ENCODE measurements at regions not wholly inside any gene's neighbourhood (a gene's known extent, or its start where the extent isn't known, plus 50 kb on each side); places are given as distances from the start of the nearest gene placed in this dataset.
"Not testable (repeated sequence)": the region's sequence is repeated elsewhere in the genome, so short reads cannot be mapped to it uniquely, and the experiment has no call there.

DNA sequence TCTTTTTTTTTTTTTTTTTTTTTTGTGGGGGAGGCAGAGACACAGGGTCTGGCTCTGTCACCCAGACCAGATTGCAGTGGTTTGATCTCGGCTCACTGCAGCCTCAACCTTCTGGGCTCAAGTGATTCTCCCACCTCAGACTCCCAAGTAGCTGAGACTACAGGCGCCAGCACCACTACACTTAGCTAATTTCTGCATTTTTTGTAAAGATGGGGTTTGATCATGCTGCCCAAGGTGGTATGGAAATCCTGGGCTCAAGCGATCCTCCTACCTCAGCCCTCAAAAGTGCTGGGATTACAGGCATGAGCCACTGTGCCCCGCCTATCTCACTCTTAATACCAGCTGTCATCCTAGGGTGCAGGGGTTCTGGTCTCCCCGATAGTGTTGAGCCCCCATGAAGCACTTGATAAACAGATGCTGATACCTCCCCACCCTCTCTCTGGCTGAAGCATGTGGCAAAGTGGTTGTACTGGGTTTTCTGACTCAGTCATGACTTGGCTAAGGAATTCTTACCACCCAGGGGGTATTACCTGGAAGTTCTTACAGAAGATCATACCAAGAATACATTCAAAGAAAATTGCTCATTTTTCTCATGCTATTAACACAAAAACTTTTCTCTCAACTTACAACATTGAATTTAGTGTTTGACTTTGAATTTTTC, 110.2 kb upstream of the DAPK1 start:
- Histone ChIP-seq H3K27me3 (ENCODE audit: control insufficient read depth in 5 of 5, insufficient read depth in 4 of 5, low read length in 5 of 5) (no peaks in the 10 kb centered on the region), H3K4me3 (ENCODE audit: low read depth in 1 of 5, low read length in 5 of 5) (no peak overlapping the region), H3K36me3 (ENCODE audit: control insufficient read depth in 5 of 5, insufficient read depth in 5 of 5, low read length in 5 of 5) (no peaks in the 10 kb centered on the region), H3K27ac (ENCODE audit: low read depth, low read length) (no peak overlapping the region), H3K9me3 (ENCODE audit: control insufficient read depth in 5 of 5, low read length in 5 of 5) (no peaks in the 10 kb centered on the region), H3K9ac (ENCODE audit: low read length in 5 of 5) (no peak overlapping the region), H3K4me1 (ENCODE audit: control insufficient read depth in 5 of 5, insufficient read depth in 5 of 5, low read length in 5 of 5) (peaks cover 0 to 8% (median 7%) of the 10 kb centered on the region in 5 donors)

DNA sequence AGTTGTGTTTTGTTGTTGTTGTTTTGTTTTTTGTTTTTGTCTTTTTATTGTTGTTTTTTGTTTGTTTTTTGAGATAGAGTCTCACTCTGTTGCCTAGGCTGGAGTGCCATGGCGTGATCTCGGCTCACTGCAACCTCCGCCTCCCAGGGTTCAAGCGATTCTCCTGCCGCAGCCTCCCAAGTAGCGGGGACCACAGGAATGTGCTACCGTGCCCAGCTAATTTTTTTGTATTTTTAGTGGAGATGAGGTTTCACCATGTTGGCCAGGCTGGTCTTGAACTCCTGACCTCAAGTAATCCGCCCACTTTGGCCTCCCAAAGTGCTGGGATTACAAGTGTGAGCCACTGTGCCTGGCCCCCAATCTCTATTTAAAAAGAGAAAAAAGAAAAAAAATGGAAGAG, 109.0 kb upstream of the DAPK1 start:
- H3K27me3 ChIP-seq (ENCODE audit: control insufficient read depth in 5 of 5, insufficient read depth in 4 of 5, low read length in 5 of 5); H3K36me3 ChIP-seq (ENCODE audit: control insufficient read depth in 5 of 5, insufficient read depth in 5 of 5, low read length in 5 of 5); H3K4me3 ChIP-seq (ENCODE audit: low read depth in 1 of 5, low read length in 5 of 5); H3K9me3 ChIP-seq (ENCODE audit: control insufficient read depth in 5 of 5, low read length in 5 of 5); H3K9ac ChIP-seq (ENCODE audit: low read length in 5 of 5); H3K27ac ChIP-seq (ENCODE audit: low read depth, low read length); H3K4me1 ChIP-seq (ENCODE audit: control insufficient read depth in 5 of 5, insufficient read depth in 5 of 5, low read length in 5 of 5): not testable (repeated sequence)

DNA sequence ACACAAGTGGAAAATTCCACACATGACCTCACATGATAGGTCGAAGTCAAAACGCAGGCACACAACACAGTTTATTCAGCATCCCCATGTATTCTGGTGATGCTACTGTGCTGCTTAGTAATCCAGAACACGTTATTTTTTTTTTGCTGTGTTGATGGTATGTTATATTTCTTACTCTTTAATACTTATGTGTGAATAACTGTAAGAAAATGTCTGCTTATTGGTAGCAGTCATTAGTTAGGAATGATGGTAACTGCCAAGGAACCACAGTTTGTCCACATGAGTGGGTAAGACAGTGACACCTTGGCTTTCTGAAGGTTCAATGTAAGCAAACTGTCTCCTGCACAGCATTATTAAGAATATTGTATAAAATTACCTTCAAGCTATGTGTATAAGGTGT, 107.7 kb upstream of the DAPK1 start:
- H3K9me3 ChIP-seq (ENCODE audit: control insufficient read depth in 5 of 5, low read length in 5 of 5) = peaks cover 0 to 4% (median 0%) of the 10 kb centered on the region in 5 donors
- no peaks in the 10 kb centered on the region for H3K27me3 ChIP-seq (ENCODE audit: control insufficient read depth in 5 of 5, insufficient read depth in 4 of 5, low read length in 5 of 5)
- H3K27ac ChIP-seq (ENCODE audit: low read depth, low read length) = no peak overlapping the region
- H3K4me3 ChIP-seq (ENCODE audit: low read depth in 1 of 5, low read length in 5 of 5) = no peak overlapping the region
- H3K36me3 ChIP-seq (ENCODE audit: control insufficient read depth in 5 of 5, insufficient read depth in 5 of 5, low read length in 5 of 5) = no peaks in the 10 kb centered on the region
- H3K4me1 ChIP-seq (ENCODE audit: control insufficient read depth in 5 of 5, insufficient read depth in 5 of 5, low read length in 5 of 5) = no peaks in the 10 kb centered on the region
- H3K9ac ChIP-seq (ENCODE audit: low read length in 5 of 5) = no peak overlapping the region

- Histone ChIP-seq H3K36me3 (ENCODE audit: control insufficient read depth in 5 of 5, insufficient read depth in 5 of 5, low read length in 5 of 5) (no peaks in the 10 kb centered on the region), H3K9me3 (ENCODE audit: control insufficient read depth in 5 of 5, low read length in 5 of 5) (peaks cover 0 to 4% (median 0%) of the 10 kb centered on the region in 5 donors), H3K4me1 (ENCODE audit: control insufficient read depth in 5 of 5, insufficient read depth in 5 of 5, low read length in 5 of 5) (no peaks in the 10 kb centered on the region), H3K27ac (ENCODE audit: low read depth, low read length) (no peak overlapping the region), H3K27me3 (ENCODE audit: control insufficient read depth in 5 of 5, insufficient read depth in 4 of 5, low read length in 5 of 5) (no peaks in the 10 kb centered on the region), H3K9ac (ENCODE audit: low read length in 5 of 5) (no peak overlapping the region), H3K4me3 (ENCODE audit: low read depth in 1 of 5, low read length in 5 of 5) (no peak overlapping the region)
Observed at GRCh38 chr9:87390361-87390760, 107.3 kb upstream of the DAPK1 start.

- Histone ChIP-seq H3K4me3 (ENCODE audit: low read depth in 1 of 5, low read length in 5 of 5) (no peak overlapping the region), H3K9ac (ENCODE audit: low read length in 5 of 5) (no peak overlapping the region), H3K36me3 (ENCODE audit: control insufficient read depth in 5 of 5, insufficient read depth in 5 of 5, low read length in 5 of 5) (no peaks in the 10 kb centered on the region), H3K9me3 (ENCODE audit: control insufficient read depth in 5 of 5, low read length in 5 of 5) (peaks cover 0 to 4% (median 0%) of the 10 kb centered on the region in 5 donors), H3K4me1 (ENCODE audit: control insufficient read depth in 5 of 5, insufficient read depth in 5 of 5, low read length in 5 of 5) (no peaks in the 10 kb centered on the region), H3K27me3 (ENCODE audit: control insufficient read depth in 5 of 5, insufficient read depth in 4 of 5, low read length in 5 of 5) (no peaks in the 10 kb centered on the region), H3K27ac (ENCODE audit: low read depth, low read length) (no peak overlapping the region)
Observed at GRCh38 chr9:87392086-87392485, 105.6 kb upstream of the DAPK1 start.

DNA sequence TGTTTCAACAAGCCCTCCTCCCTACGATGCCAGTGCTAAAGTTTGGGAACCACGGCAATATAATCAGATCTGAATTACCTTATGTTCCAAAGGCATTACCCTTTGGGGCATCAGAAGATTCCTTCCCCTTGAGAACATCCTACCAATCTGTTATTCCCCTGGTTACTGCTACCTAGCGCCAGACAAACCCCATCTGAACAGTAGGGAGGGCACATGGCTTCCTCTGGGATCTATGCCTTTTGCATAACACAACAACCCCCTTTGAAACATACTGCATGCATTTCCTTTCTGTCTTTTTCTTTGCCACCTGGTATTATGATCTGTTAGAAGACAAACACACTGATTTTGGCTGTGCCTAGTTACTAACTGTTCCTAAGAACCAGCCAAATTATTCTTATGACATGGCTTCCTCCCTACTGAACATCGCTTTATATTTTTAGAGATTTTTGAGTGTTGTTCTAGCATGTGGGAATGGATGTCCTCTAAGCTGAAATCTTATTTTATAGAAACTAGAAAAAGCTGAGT, 103.9 kb upstream of the DAPK1 start:
- H3K27me3 ChIP-seq (ENCODE audit: control insufficient read depth in 5 of 5, insufficient read depth in 4 of 5, low read length in 5 of 5) = no peaks in the 10 kb centered on the region
- H3K27ac ChIP-seq (ENCODE audit: low read depth, low read length) = no peak overlapping the region
- no peak overlapping the region for H3K9ac ChIP-seq (ENCODE audit: low read length in 5 of 5)
- H3K9me3 ChIP-seq (ENCODE audit: control insufficient read depth in 5 of 5, low read length in 5 of 5) = peaks cover 0 to 4% (median 0%) of the 10 kb centered on the region in 5 donors
- H3K4me1 ChIP-seq (ENCODE audit: control insufficient read depth in 5 of 5, insufficient read depth in 5 of 5, low read length in 5 of 5) = no peaks in the 10 kb centered on the region
- no peak overlapping the region for H3K4me3 ChIP-seq (ENCODE audit: low read depth in 1 of 5, low read length in 5 of 5)
- H3K36me3 ChIP-seq (ENCODE audit: control insufficient read depth in 5 of 5, insufficient read depth in 5 of 5, low read length in 5 of 5) = no peaks in the 10 kb centered on the region

DNA sequence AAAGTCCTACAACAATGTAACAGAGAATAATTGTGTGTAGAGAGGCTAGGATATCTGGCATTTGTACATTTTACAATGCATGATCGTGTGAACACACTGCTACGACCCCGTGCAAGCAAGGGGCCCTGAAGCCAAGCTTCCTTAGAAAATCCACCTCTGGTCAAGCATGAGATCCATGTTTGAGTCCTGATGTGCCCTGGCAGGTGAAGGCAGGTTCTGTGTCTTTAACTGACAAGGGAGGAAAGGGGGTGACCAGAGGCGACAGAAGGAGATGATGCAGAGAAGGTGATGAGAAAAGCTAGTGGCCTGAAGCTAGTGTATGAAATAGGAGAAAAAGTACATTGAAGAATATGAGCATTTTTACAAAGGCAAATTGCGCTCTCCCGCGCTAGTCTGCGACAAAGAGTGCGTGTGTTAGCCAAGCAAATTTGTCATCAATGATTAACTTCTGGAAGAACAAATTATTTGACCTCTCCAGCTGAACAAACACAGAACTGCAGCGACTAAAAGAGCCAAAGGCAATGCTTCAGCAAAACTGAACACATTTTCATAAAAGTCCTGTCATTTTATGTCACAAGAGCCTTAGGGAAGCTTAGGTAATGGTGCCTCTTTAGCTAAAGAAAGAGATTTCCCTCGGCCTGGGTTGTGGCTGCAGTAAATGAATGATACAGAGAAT, 101.7 kb upstream of the DAPK1 start:
- Histone ChIP-seq H3K4me1 (ENCODE audit: control insufficient read depth in 5 of 5, insufficient read depth in 5 of 5, low read length in 5 of 5) (no peaks in the 10 kb centered on the region), H3K27me3 (ENCODE audit: control insufficient read depth in 5 of 5, insufficient read depth in 4 of 5, low read length in 5 of 5) (no peaks in the 10 kb centered on the region), H3K9ac (ENCODE audit: low read length in 5 of 5) (no peak overlapping the region), H3K9me3 (ENCODE audit: control insufficient read depth in 5 of 5, low read length in 5 of 5) (peaks cover 0 to 4% (median 0%) of the 10 kb centered on the region in 5 donors), H3K27ac (ENCODE audit: low read depth, low read length) (no peak overlapping the region), H3K4me3 (ENCODE audit: low read depth in 1 of 5, low read length in 5 of 5) (no peak overlapping the region), H3K36me3 (ENCODE audit: control insufficient read depth in 5 of 5, insufficient read depth in 5 of 5, low read length in 5 of 5) (no peaks in the 10 kb centered on the region)

DNA sequence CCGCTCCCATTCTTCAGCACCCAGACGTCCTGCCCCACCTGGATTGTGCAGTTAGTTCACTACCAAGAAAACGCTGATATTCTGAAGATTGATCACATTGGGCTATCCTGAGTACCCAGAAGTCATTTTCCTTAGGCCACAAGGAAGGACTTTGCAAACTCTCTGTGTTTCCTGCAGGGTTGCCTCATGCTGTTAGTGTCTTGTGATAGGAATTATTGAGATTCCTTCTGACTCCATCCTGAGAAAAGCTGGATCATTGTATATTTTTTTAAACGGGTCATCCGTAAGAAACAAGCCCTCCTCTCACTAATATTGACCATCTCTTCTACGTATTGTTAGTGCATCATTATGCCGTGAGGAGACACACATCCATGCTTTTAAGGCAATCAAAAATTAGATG, 96.0 kb upstream of the DAPK1 start:
- no peak overlapping the region for H3K4me3 ChIP-seq (ENCODE audit: low read depth in 1 of 5, low read length in 5 of 5)
- no peak overlapping the region for H3K9ac ChIP-seq (ENCODE audit: low read length in 5 of 5)
- no peaks in the 10 kb centered on the region for H3K27me3 ChIP-seq (ENCODE audit: control insufficient read depth in 5 of 5, insufficient read depth in 4 of 5, low read length in 5 of 5)
- no peak overlapping the region for H3K27ac ChIP-seq (ENCODE audit: low read depth, low read length)
- H3K4me1 ChIP-seq (ENCODE audit: control insufficient read depth in 5 of 5, insufficient read depth in 5 of 5, low read length in 5 of 5) = peaks cover 0 to 14% (median 0%) of the 10 kb centered on the region in 5 donors
- H3K36me3 ChIP-seq (ENCODE audit: control insufficient read depth in 5 of 5, insufficient read depth in 5 of 5, low read length in 5 of 5) = no peaks in the 10 kb centered on the region
- H3K9me3 ChIP-seq (ENCODE audit: control insufficient read depth in 5 of 5, low read length in 5 of 5) = no peaks in the 10 kb centered on the region

DNA sequence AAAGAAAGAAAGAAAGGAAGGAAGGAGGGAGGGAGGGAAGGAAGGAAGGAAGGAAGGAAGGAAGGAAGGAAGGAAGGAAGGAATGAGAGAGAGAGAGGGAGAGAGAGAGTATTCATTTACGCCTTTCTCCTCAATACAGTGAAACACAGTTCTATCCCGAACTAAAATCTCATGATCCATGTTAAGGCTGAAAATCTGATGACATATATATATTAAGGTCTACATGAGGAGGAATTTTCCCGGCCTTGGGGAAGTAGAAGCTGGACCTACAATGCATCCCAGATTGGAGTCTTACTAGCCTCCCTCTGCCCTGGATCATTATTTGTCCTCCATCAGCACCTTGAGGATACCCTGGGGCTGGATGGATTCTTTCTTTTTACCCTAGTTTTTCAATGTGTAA, 95.1 kb upstream of the DAPK1 start:
- Histone ChIP-seq H3K4me3 (ENCODE audit: low read depth in 1 of 5, low read length in 5 of 5) (no peak overlapping the region), H3K36me3 (ENCODE audit: control insufficient read depth in 5 of 5, insufficient read depth in 5 of 5, low read length in 5 of 5) (no peaks in the 10 kb centered on the region), H3K27me3 (ENCODE audit: control insufficient read depth in 5 of 5, insufficient read depth in 4 of 5, low read length in 5 of 5) (no peaks in the 10 kb centered on the region), H3K9me3 (ENCODE audit: control insufficient read depth in 5 of 5, low read length in 5 of 5) (no peaks in the 10 kb centered on the region), H3K9ac (ENCODE audit: low read length in 5 of 5) (no peak overlapping the region), H3K27ac (ENCODE audit: low read depth, low read length) (no peak overlapping the region), H3K4me1 (ENCODE audit: control insufficient read depth in 5 of 5, insufficient read depth in 5 of 5, low read length in 5 of 5) (peaks cover 0 to 14% (median 0%) of the 10 kb centered on the region in 5 donors)

GRCh38 chr9:87405677-87406542, 91.8 kb upstream of the DAPK1 start:
- Histone ChIP-seq H3K9me3 (ENCODE audit: control insufficient read depth in 5 of 5, low read length in 5 of 5) (no peaks in the 10 kb centered on the region), H3K4me3 (ENCODE audit: low read depth in 1 of 5, low read length in 5 of 5) (no peak overlapping the region), H3K27me3 (ENCODE audit: control insufficient read depth in 5 of 5, insufficient read depth in 4 of 5, low read length in 5 of 5) (no peaks in the 10 kb centered on the region), H3K27ac (ENCODE audit: low read depth, low read length) (no peak overlapping the region), H3K9ac (ENCODE audit: low read length in 5 of 5) (no peak overlapping the region), H3K4me1 (ENCODE audit: control insufficient read depth in 5 of 5, insufficient read depth in 5 of 5, low read length in 5 of 5) (peaks cover 0 to 14% (median 0%) of the 10 kb centered on the region in 5 donors), H3K36me3 (ENCODE audit: control insufficient read depth in 5 of 5, insufficient read depth in 5 of 5, low read length in 5 of 5) (no peaks in the 10 kb centered on the region)
